ENCODE measurements at regions not wholly inside any gene's neighbourhood (a gene's known extent, or its start where the extent isn't known, plus 50 kb on each side); places are given as distances from the start of the nearest gene placed in this dataset.
A peak's percentile ranks its signal among the peaks of the same experiment; 100 is the strongest.
"Not testable (repeated sequence)": the region's sequence is repeated elsewhere in the genome, so short reads cannot be mapped to it uniquely, and the experiment has no call there.

GRCh38 chr1:177871613-177872307 lies 98.1 kb downstream of the SEC16B start:
- no peaks in the 10 kb centered on the region for H3K4me1 ChIP-seq (ENCODE audit: control insufficient read depth in 3 of 3, insufficient read depth in 2 of 3, low read depth in 1 of 3, low read length in 2 of 3)
- H3K27ac ChIP-seq (ENCODE audit: low read depth in 1 of 3, low read length in 2 of 3) = no peak overlapping the region
- 60 to 70% (median 61%) methylated on average over 7 of the region's 7 CpGs for WGBS, 3 donors
- H3K9me3 ChIP-seq (ENCODE audit: control insufficient read depth in 2 of 2, insufficient read depth in 1 of 2, low read depth in 1 of 2, low read length in 1 of 2) = no peaks in the 10 kb centered on the region
- FAIRE-seq (no peak), DNase-seq (no peak)
- no peak overlapping the region for H3K4me3 ChIP-seq (ENCODE audit: low read depth in 1 of 3, low read length in 3 of 3)
- peaks cover 0 to 14% (median 0%) of the 10 kb centered on the region in 3 donors for H3K27me3 ChIP-seq (ENCODE audit: control insufficient read depth in 3 of 3, insufficient read depth in 3 of 3, low read length in 3 of 3)
- no peaks in the 10 kb centered on the region for H3K36me3 ChIP-seq (ENCODE audit: control insufficient read depth in 3 of 3, insufficient read depth in 2 of 3, low read depth in 1 of 3, low read length in 3 of 3)

- H3K9me3 ChIP-seq (ENCODE audit: control insufficient read depth in 2 of 2, insufficient read depth in 1 of 2, low read depth in 1 of 2, low read length in 1 of 2) = no peaks in the 10 kb centered on the region
- H3K27me3 ChIP-seq (ENCODE audit: control insufficient read depth in 3 of 3, insufficient read depth in 3 of 3, low read length in 3 of 3) = peaks cover 0 to 14% (median 0%) of the 10 kb centered on the region in 3 donors
- WGBS, 3 donors = 85 to 90% (median 87%) methylated on average over 4 of the region's 4 CpGs
- H3K27ac ChIP-seq (ENCODE audit: low read depth in 1 of 3, low read length in 2 of 3) = no peak overlapping the region
- no peaks in the 10 kb centered on the region for H3K4me1 ChIP-seq (ENCODE audit: control insufficient read depth in 3 of 3, insufficient read depth in 2 of 3, low read depth in 1 of 3, low read length in 2 of 3)
- H3K36me3 ChIP-seq (ENCODE audit: control insufficient read depth in 3 of 3, insufficient read depth in 2 of 3, low read depth in 1 of 3, low read length in 3 of 3) = no peaks in the 10 kb centered on the region
- no peak for FAIRE-seq
- no peak overlapping the region for H3K4me3 ChIP-seq (ENCODE audit: low read depth in 1 of 3, low read length in 3 of 3)
- DNase-seq = no peak
These were observed 100.3 kb downstream of the SEC16B start for GRCh38 chr1:177869586-177869985.

GRCh38 chr1:177869011-177869410 lies 100.8 kb downstream of the SEC16B start:
- not testable (repeated sequence) for H3K9me3 ChIP-seq (ENCODE audit: control insufficient read depth in 2 of 2, insufficient read depth in 1 of 2, low read depth in 1 of 2, low read length in 1 of 2); FAIRE-seq; DNase-seq; H3K4me1 ChIP-seq (ENCODE audit: control insufficient read depth in 3 of 3, insufficient read depth in 2 of 3, low read depth in 1 of 3, low read length in 2 of 3); H3K27ac ChIP-seq (ENCODE audit: low read depth in 1 of 3, low read length in 2 of 3); H3K36me3 ChIP-seq (ENCODE audit: control insufficient read depth in 3 of 3, insufficient read depth in 2 of 3, low read depth in 1 of 3, low read length in 3 of 3); H3K4me3 ChIP-seq (ENCODE audit: low read depth in 1 of 3, low read length in 3 of 3)
- peaks cover 0 to 14% (median 0%) of the 10 kb centered on the region in 3 donors for H3K27me3 ChIP-seq (ENCODE audit: control insufficient read depth in 3 of 3, insufficient read depth in 3 of 3, low read length in 3 of 3)

GRCh38 chr1:177865807-177866206 lies 104.1 kb downstream of the SEC16B start:
- 72 to 87% (median 82%) methylated on average over 3 of the region's 3 CpGs for WGBS, 3 donors

GRCh38 chr1:177864538-177865305 lies 105.1 kb downstream of the SEC16B start:
- no peaks in the 10 kb centered on the region for H3K4me1 ChIP-seq (ENCODE audit: control insufficient read depth in 3 of 3, insufficient read depth in 2 of 3, low read depth in 1 of 3, low read length in 2 of 3)
- no peaks in the 10 kb centered on the region for H3K36me3 ChIP-seq (ENCODE audit: control insufficient read depth in 3 of 3, insufficient read depth in 2 of 3, low read depth in 1 of 3, low read length in 3 of 3)
- no peaks in the 10 kb centered on the region for H3K27me3 ChIP-seq (ENCODE audit: control insufficient read depth in 3 of 3, insufficient read depth in 3 of 3, low read length in 3 of 3)
- FAIRE-seq (no peak), DNase-seq (peak in 1 of 2 donors; percentile 5)
- H3K4me3 ChIP-seq (ENCODE audit: low read depth in 1 of 3, low read length in 3 of 3) = no peak overlapping the region
- 17 to 24% (median 23%) methylated on average over 2 of the region's 2 CpGs for WGBS, 3 donors
- H3K9me3 ChIP-seq (ENCODE audit: control insufficient read depth in 2 of 2, insufficient read depth in 1 of 2, low read depth in 1 of 2, low read length in 1 of 2) = no peaks in the 10 kb centered on the region
- no peak overlapping the region for H3K27ac ChIP-seq (ENCODE audit: low read depth in 1 of 3, low read length in 2 of 3)

More at GRCh38 chr1:177865807-177866206, 104.1 kb downstream of the SEC16B start:
- no peak for FAIRE-seq
- Histone ChIP-seq H3K27me3 (ENCODE audit: control insufficient read depth in 3 of 3, insufficient read depth in 3 of 3, low read length in 3 of 3) (no peaks in the 10 kb centered on the region), H3K27ac (ENCODE audit: low read depth in 1 of 3, low read length in 2 of 3) (no peak overlapping the region), H3K36me3 (ENCODE audit: control insufficient read depth in 3 of 3, insufficient read depth in 2 of 3, low read depth in 1 of 3, low read length in 3 of 3) (no peaks in the 10 kb centered on the region), H3K9me3 (ENCODE audit: control insufficient read depth in 2 of 2, insufficient read depth in 1 of 2, low read depth in 1 of 2, low read length in 1 of 2) (no peaks in the 10 kb centered on the region), H3K4me1 (ENCODE audit: control insufficient read depth in 3 of 3, insufficient read depth in 2 of 3, low read depth in 1 of 3, low read length in 2 of 3) (no peaks in the 10 kb centered on the region), H3K4me3 (ENCODE audit: low read depth in 1 of 3, low read length in 3 of 3) (no peak overlapping the region)
- no peak for DNase-seq

GRCh38 chr1:177863796-177864195 lies 106.1 kb downstream of the SEC16B start:
- DNase-seq = no peak
- WGBS, 3 donors = 86 to 98% (median 88%) methylated on average over 4 of the region's 4 CpGs
- Histone ChIP-seq H3K4me3 (ENCODE audit: low read depth in 1 of 3, low read length in 3 of 3) (no peak overlapping the region), H3K27me3 (ENCODE audit: control insufficient read depth in 3 of 3, insufficient read depth in 3 of 3, low read length in 3 of 3) (no peaks in the 10 kb centered on the region), H3K36me3 (ENCODE audit: control insufficient read depth in 3 of 3, insufficient read depth in 2 of 3, low read depth in 1 of 3, low read length in 3 of 3) (no peaks in the 10 kb centered on the region), H3K9me3 (ENCODE audit: control insufficient read depth in 2 of 2, insufficient read depth in 1 of 2, low read depth in 1 of 2, low read length in 1 of 2) (no peaks in the 10 kb centered on the region), H3K4me1 (ENCODE audit: control insufficient read depth in 3 of 3, insufficient read depth in 2 of 3, low read depth in 1 of 3, low read length in 2 of 3) (no peaks in the 10 kb centered on the region), H3K27ac (ENCODE audit: low read depth in 1 of 3, low read length in 2 of 3) (no peak overlapping the region)
- no peak for FAIRE-seq

GRCh38 chr1:177862916-177863315 lies 106.9 kb downstream of the SEC16B start:
- Histone ChIP-seq H3K9me3 (ENCODE audit: control insufficient read depth in 2 of 2, insufficient read depth in 1 of 2, low read depth in 1 of 2, low read length in 1 of 2) (no peaks in the 10 kb centered on the region), H3K4me1 (ENCODE audit: control insufficient read depth in 3 of 3, insufficient read depth in 2 of 3, low read depth in 1 of 3, low read length in 2 of 3) (no peaks in the 10 kb centered on the region), H3K36me3 (ENCODE audit: control insufficient read depth in 3 of 3, insufficient read depth in 2 of 3, low read depth in 1 of 3, low read length in 3 of 3) (no peaks in the 10 kb centered on the region), H3K27me3 (ENCODE audit: control insufficient read depth in 3 of 3, insufficient read depth in 3 of 3, low read length in 3 of 3) (no peaks in the 10 kb centered on the region), H3K4me3 (ENCODE audit: low read depth in 1 of 3, low read length in 3 of 3) (no peak overlapping the region), H3K27ac (ENCODE audit: low read depth in 1 of 3, low read length in 2 of 3) (no peak overlapping the region)
- FAIRE-seq (no peak), DNase-seq (no peak)
- WGBS, 3 donors = 67 to 75% (median 71%) methylated on average over 2 of the region's 2 CpGs

- DNase-seq (no peak), FAIRE-seq (no peak)
- Histone ChIP-seq H3K36me3 (ENCODE audit: control insufficient read depth in 3 of 3, insufficient read depth in 2 of 3, low read depth in 1 of 3, low read length in 3 of 3) (no peaks in the 10 kb centered on the region), H3K27ac (ENCODE audit: low read depth in 1 of 3, low read length in 2 of 3) (no peak overlapping the region), H3K27me3 (ENCODE audit: control insufficient read depth in 3 of 3, insufficient read depth in 3 of 3, low read length in 3 of 3) (no peaks in the 10 kb centered on the region), H3K9me3 (ENCODE audit: control insufficient read depth in 2 of 2, insufficient read depth in 1 of 2, low read depth in 1 of 2, low read length in 1 of 2) (peaks cover 0 to 4% of the 10 kb centered on the region in 2 donors), H3K4me3 (ENCODE audit: low read depth in 1 of 3, low read length in 3 of 3) (no peak overlapping the region), H3K4me1 (ENCODE audit: control insufficient read depth in 3 of 3, insufficient read depth in 2 of 3, low read depth in 1 of 3, low read length in 2 of 3) (no peaks in the 10 kb centered on the region)
- 75 to 77% (median 77%) methylated on average over 2 of the region's 2 CpGs for WGBS, 3 donors
These were observed 110.3 kb downstream of the SEC16B start for GRCh38 chr1:177859572-177859971.

Measured in small intestine (tissue), 7 donors.